ENCODE measurements at regions not wholly inside any gene's neighbourhood (a gene's known extent, or its start where the extent isn't known, plus 50 kb on each side); places are given as distances from the start of the nearest gene placed in this dataset.

GRCh38 chr10:130560116-130560515 lies 423.9 kb downstream of the GLRX3 start:
- Histone ChIP-seq H3K27ac (no peak overlapping the region), H3K4me3 (ENCODE audit: low read depth in 1 of 2, low read length in 1 of 2) (no peak overlapping the region), H3K4me1 (ENCODE audit: control insufficient read depth in 1 of 2, insufficient read depth in 1 of 2, low read depth in 1 of 2, low read length in 1 of 2) (no peaks in the 10 kb centered on the region), H3K27me3 (no peaks in the 10 kb centered on the region), H3K9me3 (no peaks in the 10 kb centered on the region), H3K36me3 (no peaks in the 10 kb centered on the region)
- no peak for TF ChIP-seq CTCF (IDR thresholded peaks at IDR 0.05)

- Histone ChIP-seq H3K36me3 (no peaks in the 10 kb centered on the region), H3K4me1 (ENCODE audit: control insufficient read depth in 1 of 2, insufficient read depth in 1 of 2, low read depth in 1 of 2, low read length in 1 of 2) (no peaks in the 10 kb centered on the region), H3K27ac (no peak overlapping the region), H3K9me3 (no peaks in the 10 kb centered on the region), H3K4me3 (ENCODE audit: low read depth in 1 of 2, low read length in 1 of 2) (no peak overlapping the region), H3K27me3 (no peaks in the 10 kb centered on the region)
- TF ChIP-seq CTCF (IDR thresholded peaks at IDR 0.05): no peak
Measured at GRCh38 chr10:130560573-130560972, 424.4 kb downstream of the GLRX3 start.

- no peak overlapping the region for H3K27ac ChIP-seq
- no peaks in the 10 kb centered on the region for H3K9me3 ChIP-seq
- TF ChIP-seq CTCF (IDR thresholded peaks at IDR 0.05): no peak
- no peaks in the 10 kb centered on the region for H3K4me1 ChIP-seq (ENCODE audit: control insufficient read depth in 1 of 2, insufficient read depth in 1 of 2, low read depth in 1 of 2, low read length in 1 of 2)
- no peaks in the 10 kb centered on the region for H3K36me3 ChIP-seq
- no peak overlapping the region for H3K4me3 ChIP-seq (ENCODE audit: low read depth in 1 of 2, low read length in 1 of 2)
- no peaks in the 10 kb centered on the region for H3K27me3 ChIP-seq
Measured at GRCh38 chr10:130561681-130562080, 425.5 kb downstream of the GLRX3 start.

- no peaks in the 10 kb centered on the region for H3K4me1 ChIP-seq (ENCODE audit: control insufficient read depth in 1 of 2, insufficient read depth in 1 of 2, low read depth in 1 of 2, low read length in 1 of 2)
- no peak overlapping the region for H3K4me3 ChIP-seq (ENCODE audit: low read depth in 1 of 2, low read length in 1 of 2)
- no peak for TF ChIP-seq CTCF (IDR thresholded peaks at IDR 0.05)
- H3K27me3 ChIP-seq: no peaks in the 10 kb centered on the region
- no peak overlapping the region for H3K27ac ChIP-seq
- no peaks in the 10 kb centered on the region for H3K36me3 ChIP-seq
- H3K9me3 ChIP-seq: no peaks in the 10 kb centered on the region
Measured at GRCh38 chr10:130567011-130567410, 430.8 kb downstream of the GLRX3 start.

GRCh38 chr10:130567436-130567835 lies 431.2 kb downstream of the GLRX3 start:
- Histone ChIP-seq H3K27me3 (no peaks in the 10 kb centered on the region), H3K4me1 (ENCODE audit: control insufficient read depth in 1 of 2, insufficient read depth in 1 of 2, low read depth in 1 of 2, low read length in 1 of 2) (no peaks in the 10 kb centered on the region), H3K9me3 (no peaks in the 10 kb centered on the region), H3K36me3 (no peaks in the 10 kb centered on the region), H3K4me3 (ENCODE audit: low read depth in 1 of 2, low read length in 1 of 2) (no peak overlapping the region), H3K27ac (no peak overlapping the region)
- TF ChIP-seq CTCF (IDR thresholded peaks at IDR 0.05): no peak

GRCh38 chr10:130568246-130568645 lies 432.1 kb downstream of the GLRX3 start:
- H3K27me3 ChIP-seq: no peaks in the 10 kb centered on the region
- no peak for TF ChIP-seq CTCF (IDR thresholded peaks at IDR 0.05)
- H3K36me3 ChIP-seq: no peaks in the 10 kb centered on the region
- H3K4me1 ChIP-seq (ENCODE audit: control insufficient read depth in 1 of 2, insufficient read depth in 1 of 2, low read depth in 1 of 2, low read length in 1 of 2): no peaks in the 10 kb centered on the region
- H3K27ac ChIP-seq: no peak overlapping the region
- H3K9me3 ChIP-seq: no peaks in the 10 kb centered on the region
- H3K4me3 ChIP-seq (ENCODE audit: low read depth in 1 of 2, low read length in 1 of 2): no peak overlapping the region
